ENCODE measurements at regions not wholly inside any gene's neighbourhood (a gene's known extent, or its start where the extent isn't known, plus 50 kb on each side); places are given as distances from the start of the nearest gene placed in this dataset.
A peak's percentile ranks its signal among the peaks of the same experiment; 100 is the strongest.

DNA sequence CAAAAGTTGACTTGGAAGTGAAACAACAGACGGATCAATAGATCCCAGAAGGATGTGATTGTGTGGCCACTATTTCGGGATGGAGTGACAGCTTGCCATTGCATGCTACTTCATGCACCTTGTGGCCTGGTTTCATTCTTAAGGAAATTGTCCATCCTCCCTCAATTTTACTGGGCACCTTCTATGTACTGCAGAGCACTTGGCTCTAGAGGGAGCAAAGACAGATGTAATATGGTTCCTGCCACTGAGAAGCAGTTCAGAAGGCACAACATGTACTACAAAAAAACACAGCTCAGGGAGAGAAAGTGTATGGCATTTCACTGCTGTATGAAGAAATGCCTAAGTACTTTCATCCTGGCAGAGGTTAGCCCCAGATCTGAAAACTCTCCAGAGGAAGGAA is 91.9 kb downstream of the FOXA2 start:
- no peak for ATAC-seq
- H3K27ac ChIP-seq (ENCODE audit: extremely low read length, insufficient read depth, low read length) = no peak overlapping the region
- POLR2A ChIA-PET = interaction anchor here (1.1 to 5.0 kb wide), 6 partner anchors 16 to 92 kb away, joined by 3 to 116 read pairs (median 14); partner anchors contain the start of gene FOXA2
- intact Hi-C loops (cut with micrococcal nuclease; ENCODE audit: unreplicated experiment) (no loop called here), in situ Hi-C loops (cut with HindIII; ENCODE audit: extremely low pct_ligation_motif_present, low pct_unique_long_range_greater_than_20kb) (no loop called here)
- DNase-seq (ENCODE audit: low spot score) = no peak
- no peak for FAIRE-seq
- peaks cover 57% of the 10 kb centered on the region for H3K4me1 ChIP-seq (ENCODE audit: insufficient read depth, low read length)
- WGBS (ENCODE audit: low lambda C conversion rate) = 93% methylated on average over 2 of the region's 2 CpGs
- no peaks in the 10 kb centered on the region for H4K20me1 ChIP-seq (ENCODE audit: insufficient read depth, low read length)
- H3K4me3 ChIP-seq (replicated peaks in 1 of 3; ENCODE audit: insufficient read depth in 1 of 3, low read depth in 2 of 3, low read length in 3 of 3) = no peak overlapping the region
- no TSS peak for BruUV-seq (replicated peaks)
- H2AFZ ChIP-seq (ENCODE audit: low read length) = no peak overlapping the region
- no peak overlapping the region for H3K9ac ChIP-seq (ENCODE audit: insufficient read depth, low read depth, low read length)
- H3K36me3 ChIP-seq (replicated peaks in 1 of 2; ENCODE audit: control insufficient read depth in 1 of 2, insufficient read depth in 2 of 2, low read length in 2 of 2) = no peaks in the 10 kb centered on the region
- 0 out of 2 replicates have a peak, but pooled peaks cover 4% of the 10 kb centered on the region for H3K9me3 ChIP-seq (ENCODE audit: low read length)
- no peaks in the 10 kb centered on the region for H3K79me2 ChIP-seq (ENCODE audit: insufficient read depth, low read length)
- no peaks in the 10 kb centered on the region for H3K27me3 ChIP-seq (ENCODE audit: control insufficient read depth in 1 of 2, insufficient read depth in 2 of 2, low read length in 2 of 2)
- no peak overlapping the region for H3K4me2 ChIP-seq (ENCODE audit: low read depth, low read length)
- CTCF ChIA-PET (ENCODE audit: low intra/inter-chr PET ratio, low total read pairs) = no interaction called here
- no peak for TF ChIP-seq ZNF281 (CRISPR knock-in tag; IDR thresholded peaks at IDR 0.05; ENCODE audit: borderline replicate concordance)
- no peak for TF ChIP-seq FOXA3 (CRISPR knock-in tag; IDR thresholded peaks at IDR 0.05)
- TF ChIP-seq ZMAT5 (CRISPR knock-in tag; IDR thresholded peaks at IDR 0.05; ENCODE audit: borderline replicate concordance, low read depth) = no peak
- TF ChIP-seq TCF12 (IDR thresholded peaks at IDR 0.05) = no peak
- no peak for TF ChIP-seq TCF12 (CRISPR knock-in tag; IDR thresholded peaks at IDR 0.05)
- TF ChIP-seq NCOA2 (CRISPR knock-in tag; IDR thresholded peaks at IDR 0.05) = no peak
- TF ChIP-seq ATAD3A (CRISPR knock-in tag; IDR thresholded peaks at IDR 0.05) = no peak
- TF ChIP-seq, protein P1, sequence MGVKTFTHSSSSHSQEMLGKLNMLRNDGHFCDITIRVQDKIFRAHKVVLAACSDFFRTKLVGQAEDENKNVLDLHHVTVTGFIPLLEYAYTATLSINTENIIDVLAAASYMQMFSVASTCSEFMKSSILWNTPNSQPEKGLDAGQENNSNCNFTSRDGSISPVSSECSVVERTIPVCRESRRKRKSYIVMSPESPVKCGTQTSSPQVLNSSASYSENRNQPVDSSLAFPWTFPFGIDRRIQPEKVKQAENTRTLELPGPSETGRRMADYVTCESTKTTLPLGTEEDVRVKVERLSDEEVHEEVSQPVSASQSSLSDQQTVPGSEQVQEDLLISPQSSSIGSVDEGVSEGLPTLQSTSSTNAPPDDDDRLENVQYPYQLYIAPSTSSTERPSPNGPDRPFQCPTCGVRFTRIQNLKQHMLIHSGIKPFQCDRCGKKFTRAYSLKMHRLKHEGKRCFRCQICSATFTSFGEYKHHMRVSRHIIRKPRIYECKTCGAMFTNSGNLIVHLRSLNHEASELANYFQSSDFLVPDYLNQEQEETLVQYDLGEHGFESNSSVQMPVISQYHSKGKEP (CRISPR knock-in tag; IDR thresholded peaks at IDR 0.05) = no peak
- TF ChIP-seq, protein P2, sequence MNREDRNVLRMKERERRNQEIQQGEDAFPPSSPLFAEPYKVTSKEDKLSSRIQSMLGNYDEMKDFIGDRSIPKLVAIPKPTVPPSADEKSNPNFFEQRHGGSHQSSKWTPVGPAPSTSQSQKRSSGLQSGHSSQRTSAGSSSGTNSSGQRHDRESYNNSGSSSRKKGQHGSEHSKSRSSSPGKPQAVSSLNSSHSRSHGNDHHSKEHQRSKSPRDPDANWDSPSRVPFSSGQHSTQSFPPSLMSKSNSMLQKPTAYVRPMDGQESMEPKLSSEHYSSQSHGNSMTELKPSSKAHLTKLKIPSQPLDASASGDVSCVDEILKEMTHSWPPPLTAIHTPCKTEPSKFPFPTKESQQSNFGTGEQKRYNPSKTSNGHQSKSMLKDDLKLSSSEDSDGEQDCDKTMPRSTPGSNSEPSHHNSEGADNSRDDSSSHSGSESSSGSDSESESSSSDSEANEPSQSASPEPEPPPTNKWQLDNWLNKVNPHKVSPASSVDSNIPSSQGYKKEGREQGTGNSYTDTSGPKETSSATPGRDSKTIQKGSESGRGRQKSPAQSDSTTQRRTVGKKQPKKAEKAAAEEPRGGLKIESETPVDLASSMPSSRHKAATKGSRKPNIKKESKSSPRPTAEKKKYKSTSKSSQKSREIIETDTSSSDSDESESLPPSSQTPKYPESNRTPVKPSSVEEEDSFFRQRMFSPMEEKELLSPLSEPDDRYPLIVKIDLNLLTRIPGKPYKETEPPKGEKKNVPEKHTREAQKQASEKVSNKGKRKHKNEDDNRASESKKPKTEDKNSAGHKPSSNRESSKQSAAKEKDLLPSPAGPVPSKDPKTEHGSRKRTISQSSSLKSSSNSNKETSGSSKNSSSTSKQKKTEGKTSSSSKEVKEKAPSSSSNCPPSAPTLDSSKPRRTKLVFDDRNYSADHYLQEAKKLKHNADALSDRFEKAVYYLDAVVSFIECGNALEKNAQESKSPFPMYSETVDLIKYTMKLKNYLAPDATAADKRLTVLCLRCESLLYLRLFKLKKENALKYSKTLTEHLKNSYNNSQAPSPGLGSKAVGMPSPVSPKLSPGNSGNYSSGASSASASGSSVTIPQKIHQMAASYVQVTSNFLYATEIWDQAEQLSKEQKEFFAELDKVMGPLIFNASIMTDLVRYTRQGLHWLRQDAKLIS (CRISPR knock-in tag; IDR thresholded peaks at IDR 0.05) = no peak
- TF ChIP-seq, protein P3, sequence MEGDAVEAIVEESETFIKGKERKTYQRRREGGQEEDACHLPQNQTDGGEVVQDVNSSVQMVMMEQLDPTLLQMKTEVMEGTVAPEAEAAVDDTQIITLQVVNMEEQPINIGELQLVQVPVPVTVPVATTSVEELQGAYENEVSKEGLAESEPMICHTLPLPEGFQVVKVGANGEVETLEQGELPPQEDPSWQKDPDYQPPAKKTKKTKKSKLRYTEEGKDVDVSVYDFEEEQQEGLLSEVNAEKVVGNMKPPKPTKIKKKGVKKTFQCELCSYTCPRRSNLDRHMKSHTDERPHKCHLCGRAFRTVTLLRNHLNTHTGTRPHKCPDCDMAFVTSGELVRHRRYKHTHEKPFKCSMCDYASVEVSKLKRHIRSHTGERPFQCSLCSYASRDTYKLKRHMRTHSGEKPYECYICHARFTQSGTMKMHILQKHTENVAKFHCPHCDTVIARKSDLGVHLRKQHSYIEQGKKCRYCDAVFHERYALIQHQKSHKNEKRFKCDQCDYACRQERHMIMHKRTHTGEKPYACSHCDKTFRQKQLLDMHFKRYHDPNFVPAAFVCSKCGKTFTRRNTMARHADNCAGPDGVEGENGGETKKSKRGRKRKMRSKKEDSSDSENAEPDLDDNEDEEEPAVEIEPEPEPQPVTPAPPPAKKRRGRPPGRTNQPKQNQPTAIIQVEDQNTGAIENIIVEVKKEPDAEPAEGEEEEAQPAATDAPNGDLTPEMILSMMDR (CRISPR knock-in tag; IDR thresholded peaks at IDR 0.05) = peak; percentile 24
- TF ChIP-seq TEF (CRISPR knock-in tag; IDR thresholded peaks at IDR 0.05) = no peak
- no peak for TF ChIP-seq MEF2D (CRISPR knock-in tag; IDR thresholded peaks at IDR 0.05)
- TF ChIP-seq ARNT (IDR thresholded peaks at IDR 0.05) = no peak
- no peak for TF ChIP-seq NFE2L1 (CRISPR knock-in tag; IDR thresholded peaks at IDR 0.05; ENCODE audit: borderline replicate concordance)

Data from HepG2 (cell line).